Breast epithelium (tissue), 4 donors: ENCODE measurements at regions not wholly inside any gene's neighbourhood (a gene's known extent, or its start where the extent isn't known, plus 50 kb on each side); places are given as distances from the start of the nearest gene placed in this dataset.

ENCODE experiments used
- DNase-seq, 2 donors: peaks; one replicate each; pipeline ENCODE4 v3.0.0-alpha.2; 2019; ENCODE audit warnings: low spot score in 2 of 2
- H3K27ac ChIP-seq, 2 donors: fragments of 200-600 bp; sonication (generic) in 1 of 2; one replicate each; pipeline ENCODE4 v1.5.1; 2016 to 2019; ENCODE audit warnings: mild to moderate bottlenecking in 1 of 2
- H3K27me3 ChIP-seq, 2 donors: fragments of 200-600 bp; sonication (generic) in 1 of 2; one replicate each; pipeline versions ENCODE4 v1.5.1 to v1.6.0; 2017 to 2019; ENCODE audit warnings: control low read depth in 1 of 2, mild to moderate bottlenecking in 1 of 2
- H3K36me3 ChIP-seq: fragments of 200-600 bp; one replicate; pipeline ENCODE4 v1.5.1; 2019
- H3K4me1 ChIP-seq, 2 donors: fragments of 200-600 bp; sonication (generic); one replicate each; pipeline ENCODE4 v1.5.1; 2016 to 2019; ENCODE audit warnings: control low read depth in 1 of 2
- H3K4me3 ChIP-seq, 3 donors: fragments of 200-600 bp; sonication (generic); 1 replicate in 2 of 3; 2 replicates in 1 of 3; pipeline ENCODE4 v1.5.1; 2016 to 2019; ENCODE audit warnings: mild to moderate bottlenecking in 3 of 3, moderate library complexity in 2 of 3
- H3K9me3 ChIP-seq, 2 donors: fragments of 200-600 bp; sonication (generic) in 1 of 2; one replicate each; pipeline ENCODE4 v1.5.1; 2016 to 2019; ENCODE audit warnings: control low read depth in 1 of 2
- CTCF ChIP-seq, 3 donors: fragments of 450-650 bp; IDR thresholded peaks; one replicate each; pipeline ENCODE4 v1.5.1; 2016 to 2017; ENCODE audit warnings: antibody characterized with exemption in 3 of 3, mild to moderate bottlenecking in 3 of 3, moderate library complexity in 3 of 3
- POLR2A ChIP-seq: fragments of 450-650 bp; IDR thresholded peaks from one replicate; pipeline ENCODE4 v1.6.1; 2016; ENCODE audit warnings: antibody characterized with exemption, mild to moderate bottlenecking, moderate library complexity
- POLR2AphosphoS5 ChIP-seq, 3 donors: sonication (generic); formaldehyde crosslinking; IDR thresholded peaks; one replicate each; pipeline ENCODE4 v1.6.1; 2017; ENCODE audit warnings: antibody characterized with exemption in 3 of 3
- intact Hi-C: fragments of 100-400 bp; cut with DNase I; formaldehyde crosslinking; loops from one replicate; pipeline ENCODE4 v1.15.1; 2023; ENCODE audit warnings: low total_unique reads

GRCh38 chr9:29001006-29001405 is 1427.7 kb upstream of the C9orf72 start:
- no peak for DNase-seq
- Histone ChIP-seq H3K27me3 (peaks cover 0 to 5% of the 10 kb centered on the region in 2 donors), H3K27ac (no peak overlapping the region), H3K36me3 (no peaks in the 10 kb centered on the region), H3K4me1 (no peaks in the 10 kb centered on the region), H3K4me3 (no peak overlapping the region), H3K9me3 (no peaks in the 10 kb centered on the region)
- intact Hi-C loops = no loop called here
- TF ChIP-seq CTCF (IDR thresholded peaks at IDR 0.05) (no peak), POLR2AphosphoS5 (IDR thresholded peaks at IDR 0.05) (no peak)

GRCh38 chr9:29004988-29005387 is 1431.7 kb upstream of the C9orf72 start:
- Histone ChIP-seq H3K27ac (no peak overlapping the region), H3K36me3 (no peaks in the 10 kb centered on the region), H3K4me3 (no peak overlapping the region), H3K27me3 (peaks cover 0 to 5% of the 10 kb centered on the region in 2 donors), H3K4me1 (no peaks in the 10 kb centered on the region), H3K9me3 (no peaks in the 10 kb centered on the region)
- no peak for TF ChIP-seq POLR2A
- no peak for TF ChIP-seq CTCF (IDR thresholded peaks at IDR 0.05)
- TF ChIP-seq POLR2AphosphoS5 (IDR thresholded peaks at IDR 0.05) = no peak
- no peak for DNase-seq
- intact Hi-C loops = no loop called here

- H3K9me3 ChIP-seq = no peaks in the 10 kb centered on the region
- intact Hi-C loops = no loop called here
These were observed 1433.3 kb upstream of the C9orf72 start for GRCh38 chr9:29006628-29007027.

GRCh38 chr9:29012911-29013310 is 1439.6 kb upstream of the C9orf72 start:
- TF ChIP-seq CTCF (IDR thresholded peaks at IDR 0.05) = no peak
- TF ChIP-seq POLR2AphosphoS5 (IDR thresholded peaks at IDR 0.05) = no peak
- TF ChIP-seq POLR2A = no peak
- Histone ChIP-seq H3K36me3 (no peaks in the 10 kb centered on the region), H3K27ac (no peak overlapping the region), H3K4me1 (no peaks in the 10 kb centered on the region), H3K9me3 (no peaks in the 10 kb centered on the region), H3K27me3 (no peaks in the 10 kb centered on the region), H3K4me3 (no peak overlapping the region)
- DNase-seq = no peak
- intact Hi-C loops = no loop called here

More at GRCh38 chr9:29006628-29007027, 1433.3 kb upstream of the C9orf72 start:
- no peak for TF ChIP-seq POLR2A
- TF ChIP-seq POLR2AphosphoS5 (IDR thresholded peaks at IDR 0.05) = no peak
- no peak for TF ChIP-seq CTCF (IDR thresholded peaks at IDR 0.05)
- no peak for DNase-seq
- Histone ChIP-seq H3K4me3 (no peak overlapping the region), H3K27me3 (peaks cover 0 to 5% of the 10 kb centered on the region in 2 donors), H3K4me1 (no peaks in the 10 kb centered on the region), H3K27ac (no peak overlapping the region), H3K36me3 (no peaks in the 10 kb centered on the region)

- TF ChIP-seq POLR2AphosphoS5 (IDR thresholded peaks at IDR 0.05) (no peak), POLR2A (no peak), CTCF (IDR thresholded peaks at IDR 0.05) (no peak)
- intact Hi-C loops = no loop called here
These were observed 1448.4 kb upstream of the C9orf72 start for GRCh38 chr9:29021632-29022031.

More at GRCh38 chr9:29021632-29022031, 1448.4 kb upstream of the C9orf72 start:
- Histone ChIP-seq H3K27ac (no peak overlapping the region), H3K9me3 (no peaks in the 10 kb centered on the region), H3K27me3 (no peaks in the 10 kb centered on the region), H3K4me1 (no peaks in the 10 kb centered on the region), H3K4me3 (no peak overlapping the region), H3K36me3 (no peaks in the 10 kb centered on the region)
- no peak for DNase-seq
